ENCODE measurements at regions not wholly inside any gene's neighbourhood (a gene's known extent, or its start where the extent isn't known, plus 50 kb on each side); places are given as distances from the start of the nearest gene placed in this dataset.

DNA sequence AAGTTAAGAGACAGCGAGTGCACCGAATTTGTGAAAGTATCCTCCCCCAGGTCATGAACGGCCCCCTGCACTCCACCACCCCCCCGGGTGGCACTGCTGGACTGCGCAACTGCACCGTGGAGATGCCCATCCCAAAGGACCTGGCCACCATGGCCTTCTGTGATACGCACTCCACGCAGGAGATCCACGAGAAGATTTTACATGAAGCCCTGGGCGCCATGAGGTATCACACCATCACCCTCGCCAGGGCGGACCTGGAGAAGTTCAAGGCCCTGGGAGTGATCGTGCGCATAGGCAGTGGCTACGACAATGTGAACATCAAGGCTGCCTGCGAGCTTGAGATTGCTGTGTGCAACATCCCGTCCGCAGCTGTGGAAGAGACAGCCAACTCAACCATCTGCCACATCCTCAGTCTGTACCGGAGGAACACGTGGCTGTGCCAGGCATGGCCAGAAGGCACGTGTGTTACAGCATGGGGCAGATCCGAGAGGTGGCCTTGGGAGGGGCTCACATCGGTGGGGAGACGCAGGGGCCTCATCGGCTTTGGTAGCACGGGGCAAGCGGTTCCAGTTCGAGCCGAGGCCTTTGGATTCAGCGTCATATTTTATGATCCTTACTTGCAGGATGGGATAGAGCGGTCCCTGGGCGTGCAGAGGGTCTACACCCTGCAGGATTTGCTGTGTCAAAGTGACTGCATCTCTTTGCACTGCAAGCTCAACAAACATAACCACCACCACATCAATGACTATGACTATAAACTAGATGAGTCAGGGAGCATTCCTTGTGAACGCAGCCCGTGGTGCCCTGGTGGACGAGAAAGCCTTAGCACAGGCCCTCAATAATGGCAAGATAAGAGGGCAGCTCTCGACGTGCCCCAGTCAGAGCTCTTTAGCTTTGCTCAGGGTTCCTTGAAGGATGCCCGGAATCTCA lies 290.8 kb upstream of the MC4R start:
- no peak for DNase-seq (ENCODE audit: low spot score)

DNA sequence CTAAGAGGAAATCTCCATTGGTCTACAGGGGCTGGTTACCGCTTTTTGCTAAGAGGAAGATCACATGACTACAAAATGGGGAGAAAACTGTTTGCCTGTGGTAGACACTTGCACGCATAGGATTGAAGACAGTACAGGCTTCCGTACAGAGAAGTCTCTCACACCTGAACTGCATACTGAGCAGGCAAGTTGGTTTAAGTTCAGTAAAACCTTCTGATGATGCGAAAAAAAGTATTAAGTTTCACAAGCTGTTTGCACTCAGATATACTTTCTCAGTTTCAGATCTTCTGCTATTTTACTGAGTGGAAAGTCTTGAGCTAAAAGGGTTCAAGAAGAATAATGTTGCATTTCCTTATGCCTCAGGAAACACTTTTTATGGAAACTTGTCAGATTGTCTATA lies 292.2 kb upstream of the MC4R start:
- DNase-seq (ENCODE audit: low spot score), result no peak

DNA sequence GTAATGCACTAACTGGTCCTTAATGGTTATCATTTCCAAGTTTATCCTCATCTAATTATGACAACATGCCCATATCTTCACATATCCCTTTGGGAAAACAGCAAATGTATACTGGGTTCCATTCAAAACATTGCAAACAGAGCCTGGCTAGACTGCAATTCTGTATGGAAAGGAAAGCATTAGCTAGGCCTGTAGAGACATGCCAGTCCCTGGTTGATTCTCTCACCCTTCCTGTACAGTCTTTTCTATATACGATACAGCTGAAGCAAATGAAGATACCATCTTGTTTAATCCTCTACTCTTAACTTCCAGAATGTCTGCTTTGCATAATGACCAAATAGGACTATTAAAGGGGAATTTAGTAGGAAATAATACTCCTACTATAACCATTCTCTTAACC lies 294.4 kb upstream of the MC4R start:
- DNase-seq (ENCODE audit: low spot score), result no peak

DNA sequence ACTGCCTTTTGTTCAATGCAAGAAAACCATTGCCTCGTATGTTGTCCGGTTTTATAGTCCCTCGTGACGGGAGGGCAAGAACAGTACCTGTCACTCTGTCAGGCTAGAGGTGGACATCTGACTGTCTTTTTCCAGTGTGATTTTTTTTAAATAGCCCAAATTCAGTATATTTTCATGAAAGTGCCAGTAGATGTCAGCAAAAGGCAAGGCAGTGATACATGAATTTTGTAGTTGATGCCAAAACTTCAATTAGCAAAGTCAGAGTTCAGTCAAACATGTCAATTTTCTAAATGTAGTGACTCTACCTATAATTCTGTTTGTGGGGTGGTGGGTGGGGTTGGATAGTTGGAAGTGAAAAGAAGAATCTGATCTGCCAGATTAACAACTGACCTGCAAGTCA lies 296.0 kb upstream of the MC4R start:
- no peak for DNase-seq (ENCODE audit: low spot score)

GRCh38 chr18:60669938-60670337 lies 297.4 kb upstream of the MC4R start:
- DNase-seq (ENCODE audit: low spot score), result no peak

DNA sequence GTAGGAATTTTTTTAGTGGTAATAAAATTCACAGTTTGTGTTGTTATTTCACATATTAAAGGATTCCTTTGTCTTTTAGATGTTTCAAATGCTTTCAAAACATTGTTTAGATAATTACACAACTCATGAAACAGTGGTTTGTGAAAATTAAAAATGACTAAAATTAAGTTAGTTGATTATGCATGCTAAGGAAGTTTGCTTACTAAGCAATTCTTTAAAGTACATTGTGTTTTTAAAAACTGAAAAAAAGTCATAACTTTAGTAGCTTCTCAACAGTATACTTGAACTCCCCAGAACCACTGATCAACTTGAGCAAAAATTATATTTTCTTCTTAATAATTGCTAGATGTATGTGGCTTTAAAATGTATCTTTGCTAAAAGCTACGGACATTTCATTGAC lies 298.4 kb upstream of the MC4R start:
- no peak for DNase-seq (ENCODE audit: low spot score)

DNA sequence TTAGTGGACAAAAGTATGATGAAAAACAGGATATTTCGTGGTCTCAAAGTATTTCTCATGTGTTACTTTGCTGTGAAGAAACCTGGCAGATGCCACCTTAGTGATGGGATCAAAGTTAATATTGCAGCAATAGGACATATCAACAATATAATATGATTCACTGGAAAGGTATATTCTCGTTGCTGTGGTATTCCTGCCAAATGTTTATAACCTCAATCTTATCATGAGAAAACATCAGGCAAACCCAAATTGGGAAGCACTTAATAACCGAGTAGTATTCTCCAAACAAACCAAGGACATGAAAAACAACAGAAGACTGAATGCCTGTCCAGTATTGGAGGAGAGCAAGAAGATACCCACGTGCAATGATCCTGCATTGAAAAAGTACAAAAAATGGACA lies 302.6 kb upstream of the MC4R start:
- no peak for DNase-seq (ENCODE audit: low spot score)

DNA sequence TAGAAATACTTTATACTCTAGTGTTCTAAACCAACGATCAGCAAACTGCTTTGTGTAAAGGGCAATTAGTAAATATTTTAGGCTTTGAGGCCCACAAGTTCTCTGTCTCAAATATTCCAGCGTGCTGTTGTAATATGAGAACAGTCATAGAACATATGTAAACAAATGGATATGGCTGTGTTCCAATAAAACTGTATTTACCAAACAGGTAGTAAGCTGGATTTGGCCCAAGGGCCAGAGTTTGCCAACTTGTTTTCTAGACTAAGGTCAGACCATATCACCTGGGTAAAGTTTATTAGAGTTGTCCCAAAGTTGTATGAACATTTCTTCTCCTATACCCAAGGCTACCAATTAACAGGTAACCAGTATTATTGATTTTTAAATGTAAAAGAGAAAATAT lies 303.2 kb upstream of the MC4R start:
- DNase-seq (ENCODE audit: low spot score), result no peak

- DNase-seq (ENCODE audit: low spot score), result no peak
These were observed 304.2 kb upstream of the MC4R start for GRCh38 chr18:60676815-60677214.

DNA sequence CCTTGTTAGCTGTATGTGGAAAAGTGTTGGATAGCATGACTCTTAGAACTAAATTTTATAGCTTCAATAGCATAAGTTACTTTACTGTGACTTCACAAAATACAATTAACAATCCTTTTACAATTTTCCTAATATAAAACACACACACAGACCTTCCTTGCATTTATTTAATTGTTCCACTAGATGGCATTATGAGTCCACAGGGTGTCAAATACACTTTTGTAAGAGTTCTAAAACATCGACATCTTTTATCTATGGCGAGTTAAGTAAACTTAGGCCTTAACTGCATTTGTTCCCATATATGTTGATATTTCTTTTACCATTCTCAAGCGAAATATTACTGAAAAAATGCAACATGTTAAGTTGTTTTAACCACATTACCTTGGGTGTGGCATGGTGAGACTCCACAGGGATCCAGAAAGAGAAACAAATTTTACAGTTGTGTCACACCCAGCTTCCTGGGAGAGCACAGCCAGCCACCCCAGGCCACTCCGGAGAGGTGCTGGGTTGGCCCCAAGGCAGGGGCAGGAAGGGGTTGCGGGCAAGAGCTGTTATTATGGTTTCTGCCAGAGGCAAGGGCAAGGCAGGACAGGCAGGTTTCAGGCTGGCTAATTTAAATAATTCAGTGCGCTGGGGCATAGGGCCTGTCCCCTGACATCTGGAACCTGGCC lies 312.4 kb upstream of the MC4R start:
- peak; percentile 53 for DNase-seq (ENCODE audit: low spot score)

- no peak for DNase-seq (ENCODE audit: low spot score)
These were observed 313.6 kb upstream of the MC4R start for GRCh38 chr18:60686142-60686541.

DNA sequence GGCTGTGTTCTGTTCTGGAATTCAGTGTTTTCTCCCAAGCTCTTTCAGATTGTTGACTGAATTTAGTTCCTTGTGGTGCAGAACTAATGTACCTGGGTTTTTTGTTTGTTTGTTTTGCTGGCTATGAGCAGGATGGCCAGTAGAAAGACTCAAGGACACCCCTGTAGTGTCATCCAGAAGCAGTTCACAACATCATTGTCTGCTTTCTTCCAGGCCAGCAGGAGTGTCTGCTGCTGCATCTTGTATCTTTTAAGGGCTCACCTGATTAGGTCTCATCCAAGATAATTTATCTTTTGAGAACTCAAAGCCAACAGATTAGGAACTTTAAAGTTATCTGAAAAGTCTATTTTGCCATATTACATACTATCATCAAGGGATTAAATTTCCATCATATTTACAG lies 318.5 kb upstream of the MC4R start:
- no peak for DNase-seq (ENCODE audit: low spot score)

GRCh38 chr18:60693426-60693825 lies 320.9 kb upstream of the MC4R start:
- peak; percentile 73 for DNase-seq (ENCODE audit: low spot score)

DNA sequence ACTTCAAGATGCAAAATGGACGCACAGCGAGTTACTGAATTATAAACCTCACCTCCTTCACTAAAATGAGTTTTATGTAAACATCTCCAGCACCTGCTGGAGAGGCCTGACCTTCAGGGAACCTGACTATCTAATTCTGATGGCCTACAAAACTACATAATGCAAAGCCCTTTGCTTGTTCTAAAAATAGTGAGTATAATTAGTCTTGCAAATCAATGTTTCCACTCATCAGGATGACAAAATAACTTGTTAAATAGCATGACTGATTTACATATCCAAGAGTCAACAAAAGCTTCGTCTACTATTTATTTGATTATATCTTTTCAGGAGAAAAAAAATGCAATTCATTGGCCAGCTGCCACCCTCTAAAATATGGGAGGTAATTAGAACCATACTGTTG lies 326.3 kb upstream of the MC4R start:
- DNase-seq (ENCODE audit: low spot score), result no peak

DNA sequence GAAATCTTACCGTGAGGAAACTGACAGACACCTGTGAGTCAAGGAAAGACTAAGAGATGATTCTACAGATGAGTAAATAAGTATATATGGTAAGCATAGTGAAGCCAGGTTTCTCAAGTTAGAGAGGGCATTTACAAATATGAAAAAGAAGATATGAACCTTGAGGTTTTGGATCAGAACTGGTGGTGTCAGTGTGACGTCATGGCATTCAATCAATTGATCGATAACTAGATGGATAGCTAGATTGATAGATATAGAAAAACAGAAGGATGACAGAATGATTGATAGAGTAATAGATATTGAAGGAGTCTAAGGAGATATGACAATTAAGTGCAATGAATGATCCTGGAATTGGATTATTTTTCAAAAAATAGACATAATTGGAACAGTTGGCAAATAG lies 350.2 kb upstream of the MC4R start:
- no peak for DNase-seq (ENCODE audit: low spot score)

- no peak for DNase-seq (ENCODE audit: low spot score)
These were observed 359.6 kb upstream of the MC4R start for GRCh38 chr18:60732143-60732542.

- DNase-seq (ENCODE audit: low spot score), result no peak
These were observed 366.6 kb upstream of the MC4R start for GRCh38 chr18:60739212-60739611.

DNA sequence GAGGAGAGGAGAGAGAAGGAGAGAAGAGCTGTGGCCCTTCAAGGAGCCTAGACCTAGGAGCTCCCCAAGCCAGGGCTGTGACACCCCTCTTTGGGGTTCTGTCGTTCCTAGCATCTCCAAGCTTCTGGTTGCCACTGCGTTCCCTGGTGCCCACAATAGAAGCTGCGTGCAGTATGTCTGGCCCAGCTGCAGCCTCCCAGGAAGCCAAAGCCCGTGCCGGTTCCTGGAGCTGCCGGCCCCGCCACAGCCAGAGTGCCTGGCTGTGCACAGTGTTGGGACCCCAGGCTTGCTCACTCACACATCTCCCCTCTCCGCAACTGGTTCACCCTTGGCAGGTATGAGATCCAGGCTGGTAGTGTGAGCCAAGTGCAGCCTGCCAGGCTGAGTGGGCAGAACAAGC lies 367.7 kb upstream of the MC4R start:
- DNase-seq (ENCODE audit: low spot score), result no peak

GRCh38 chr18:60746491-60746890 lies 373.9 kb upstream of the MC4R start:
- DNase-seq (ENCODE audit: low spot score), result no peak

- no peak for DNase-seq (ENCODE audit: low spot score)
These were observed 374.3 kb upstream of the MC4R start for GRCh38 chr18:60746919-60747318.

GRCh38 chr18:60753753-60754152 lies 381.2 kb upstream of the MC4R start:
- DNase-seq (ENCODE audit: low spot score), result no peak

- DNase-seq (ENCODE audit: low spot score), result no peak
These were observed 381.9 kb upstream of the MC4R start for GRCh38 chr18:60754413-60755009.

DNA sequence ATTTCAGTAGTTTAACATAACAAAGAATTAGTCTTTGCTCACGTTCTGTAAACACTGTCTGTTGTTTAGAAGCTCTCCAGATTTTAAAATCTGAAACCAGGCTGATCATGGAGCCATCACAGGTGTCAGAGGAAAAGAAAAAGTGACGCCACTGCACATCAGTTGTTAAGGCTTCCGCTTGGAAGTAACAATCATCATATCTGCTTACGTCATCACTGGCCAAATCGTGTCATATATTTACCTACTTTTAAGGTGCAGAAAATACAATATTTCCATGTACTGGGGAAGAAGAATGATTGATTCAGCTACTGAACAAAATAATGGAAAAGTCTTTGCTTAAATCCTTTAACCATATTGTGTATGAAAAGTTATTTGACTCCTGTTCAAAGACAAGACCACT lies 382.6 kb upstream of the MC4R start:
- no peak for DNase-seq (ENCODE audit: low spot score)
